HEK293T (cell line): ENCODE measurements at regions not wholly inside any gene's neighbourhood (a gene's known extent, or its start where the extent isn't known, plus 50 kb on each side); places are given as distances from the start of the nearest gene placed in this dataset.

Experiments
- CTCF ChIA-PET: fragments of 350-600 bp; formaldehyde crosslinking; extraction: SDS; loops from one replicate; lab custom pipeline; 2021; ENCODE audit warnings: antibody characterized with exemption, inconsistent platforms; lab: Yijun Ruan, JAX
- POLR2A ChIA-PET: fragments of 350-600 bp; formaldehyde crosslinking; extraction: SDS; loops from one replicate; lab custom pipeline; 2020; ENCODE audit warnings: antibody characterized with exemption, inconsistent platforms; lab: Yijun Ruan, JAX
- DNase-seq: peaks from one replicate; pipeline ENCODE4 v3.0.0; 2012; ENCODE audit warnings: mixed read lengths; ENCODE audit errors: extremely low spot score
- ARNT ChIP-seq: fragments of 450-650 bp; IDR thresholded peaks from 2 replicates; pipeline ENCODE4 v1.6.1; 2017; ENCODE audit warnings: mild to moderate bottlenecking
- BHLHE40 ChIP-seq: fragments of 450-650 bp; IDR thresholded peaks from 2 replicates; pipeline ENCODE4 v1.6.1; 2016; ENCODE audit warnings: mild to moderate bottlenecking, moderate library complexity, borderline replicate concordance
- CTBP1 ChIP-seq: fragments of 450-650 bp; IDR thresholded peaks from 2 replicates; pipeline ENCODE4 v1.6.1; 2016; ENCODE audit warnings: borderline replicate concordance
- ELF4 ChIP-seq: fragments of 450-650 bp; IDR thresholded peaks from 2 replicates; pipeline ENCODE4 v1.6.1; 2017; ENCODE audit warnings: antibody characterized with exemption
- FOXA1 ChIP-seq: fragments of 450-650 bp; IDR thresholded peaks from 2 replicates; pipeline ENCODE4 v1.6.1; 2016; ENCODE audit warnings: mild to moderate bottlenecking
- FOXK2 ChIP-seq: fragments of 450-650 bp; IDR thresholded peaks from 2 replicates; pipeline ENCODE4 v1.6.1; 2016; ENCODE audit warnings: mild to moderate bottlenecking
- FOXM1 ChIP-seq: fragments of 450-650 bp; IDR thresholded peaks from 2 replicates; pipeline ENCODE4 v1.6.1; 2017; ENCODE audit warnings: mild to moderate bottlenecking, borderline replicate concordance
- HDGF ChIP-seq: fragments of 450-650 bp; IDR thresholded peaks from 2 replicates; pipeline ENCODE4 v1.6.1; 2017; ENCODE audit warnings: antibody characterized with exemption, borderline replicate concordance
- L3MBTL2 ChIP-seq: fragments of 450-650 bp; conservative IDR thresholded peaks from 2 replicates; pipeline ENCODE4 v1.6.1; 2016; ENCODE audit warnings: mild to moderate bottlenecking
- LEF1 ChIP-seq: fragments of 450-650 bp; IDR thresholded peaks from 2 replicates; pipeline ENCODE4 v1.6.1; 2017; ENCODE audit warnings: mild to moderate bottlenecking, borderline replicate concordance
- NFRKB ChIP-seq: fragments of 450-650 bp; IDR thresholded peaks from 2 replicates; pipeline ENCODE4 v1.6.1; 2016; ENCODE audit warnings: mild to moderate bottlenecking, moderate library complexity
- SP1 ChIP-seq: fragments of 450-650 bp; IDR thresholded peaks from 2 replicates; pipeline ENCODE4 v1.6.1; 2017
- SUZ12 ChIP-seq: fragments of 450-650 bp; IDR thresholded peaks from 2 replicates; pipeline ENCODE4 v1.6.1; 2016; ENCODE audit warnings: mild to moderate bottlenecking
- TARDBP ChIP-seq: fragments of 450-650 bp; IDR thresholded peaks from 2 replicates; pipeline ENCODE4 v1.6.1; 2016
- ZNF384 ChIP-seq: fragments of 450-650 bp; IDR thresholded peaks from 2 replicates; pipeline ENCODE4 v1.6.1; 2016
- TF ChIP-seq, protein P1 (sequence below): fragments of 450-650 bp; IDR thresholded peaks from 2 replicates; pipeline ENCODE4 v1.6.1; 2016

DNA sequence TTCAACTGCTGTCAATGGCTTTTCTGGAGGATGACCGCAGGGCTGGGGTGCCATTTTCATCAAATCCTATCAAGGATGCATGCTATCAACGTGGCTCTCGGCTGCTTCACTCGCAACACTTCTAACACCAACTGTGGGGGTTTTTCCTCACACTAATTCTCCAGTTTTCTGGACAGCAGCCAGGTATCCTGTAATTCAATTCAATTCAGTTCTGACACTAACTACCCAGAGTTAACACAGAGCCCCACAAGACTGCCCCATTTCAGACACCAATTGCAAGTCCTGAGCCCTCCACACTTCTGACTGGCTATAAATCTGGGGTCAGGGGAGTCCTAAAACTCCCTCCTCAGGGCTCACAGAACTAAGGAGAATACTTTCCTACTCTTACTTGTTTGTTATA is 55.3 kb upstream of the TMCC3 start:
- ChIA-PET CTCF (no interaction called here), POLR2A (no interaction called here)
- TF ChIP-seq, protein P1, sequence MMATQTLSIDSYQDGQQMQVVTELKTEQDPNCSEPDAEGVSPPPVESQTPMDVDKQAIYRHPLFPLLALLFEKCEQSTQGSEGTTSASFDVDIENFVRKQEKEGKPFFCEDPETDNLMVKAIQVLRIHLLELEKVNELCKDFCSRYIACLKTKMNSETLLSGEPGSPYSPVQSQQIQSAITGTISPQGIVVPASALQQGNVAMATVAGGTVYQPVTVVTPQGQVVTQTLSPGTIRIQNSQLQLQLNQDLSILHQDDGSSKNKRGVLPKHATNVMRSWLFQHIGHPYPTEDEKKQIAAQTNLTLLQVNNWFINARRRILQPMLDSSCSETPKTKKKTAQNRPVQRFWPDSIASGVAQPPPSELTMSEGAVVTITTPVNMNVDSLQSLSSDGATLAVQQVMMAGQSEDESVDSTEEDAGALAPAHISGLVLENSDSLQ = no peak
- no peak for DNase-seq

DNA sequence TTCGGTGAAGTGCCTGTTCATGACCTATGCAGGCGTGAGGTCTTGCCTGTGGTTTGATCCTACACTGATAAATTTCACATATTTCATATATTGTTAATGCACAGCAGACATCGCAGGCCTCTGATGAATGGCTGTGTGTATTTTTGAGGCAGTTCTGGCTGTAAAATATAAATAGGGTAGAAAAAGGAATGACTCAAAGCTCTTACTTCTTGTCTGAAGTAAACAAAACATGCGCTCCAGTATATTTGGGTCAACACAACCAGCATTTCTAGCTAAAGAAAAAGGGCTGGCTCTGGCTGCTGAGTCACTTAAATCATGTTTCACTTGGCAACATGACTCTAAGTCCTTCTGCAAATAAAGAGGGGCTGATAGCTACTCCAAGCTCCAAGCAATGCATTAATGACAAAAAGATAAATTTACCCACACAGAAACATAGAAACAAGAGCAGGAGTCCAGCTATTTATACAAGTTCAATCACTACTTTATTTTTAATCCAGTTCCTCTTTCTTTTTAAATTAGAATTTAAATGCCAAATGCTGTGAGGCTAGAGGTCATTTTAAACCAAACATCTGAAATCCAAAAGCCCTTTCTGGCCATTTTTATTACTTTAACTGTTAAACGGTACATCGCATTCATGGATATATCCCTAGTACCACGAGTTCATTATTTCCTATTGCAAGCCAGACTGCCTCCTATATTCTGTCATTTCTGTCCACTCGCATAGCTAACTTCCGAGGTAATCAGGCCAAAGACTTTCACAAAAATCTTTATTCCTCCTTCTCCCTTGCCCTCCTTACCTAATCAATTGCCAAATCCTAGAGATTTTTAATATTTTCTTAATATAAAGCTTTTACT is 54.3 kb upstream of the TMCC3 start:
- no peak for DNase-seq
- TF ChIP-seq HDGF = no peak
- TF ChIP-seq L3MBTL2 = no peak
- no peak for TF ChIP-seq ZNF384
- no peak for TF ChIP-seq BHLHE40
- no peak for TF ChIP-seq SP1
- no peak for TF ChIP-seq ARNT
- no peak for TF ChIP-seq LEF1
- ChIA-PET CTCF (interaction anchor here (1.2 kb wide), 1 partner anchor 9 kb away, joined by 3 read pairs; no protein-coding TSS in a partner anchor), POLR2A (no interaction called here)

DNA sequence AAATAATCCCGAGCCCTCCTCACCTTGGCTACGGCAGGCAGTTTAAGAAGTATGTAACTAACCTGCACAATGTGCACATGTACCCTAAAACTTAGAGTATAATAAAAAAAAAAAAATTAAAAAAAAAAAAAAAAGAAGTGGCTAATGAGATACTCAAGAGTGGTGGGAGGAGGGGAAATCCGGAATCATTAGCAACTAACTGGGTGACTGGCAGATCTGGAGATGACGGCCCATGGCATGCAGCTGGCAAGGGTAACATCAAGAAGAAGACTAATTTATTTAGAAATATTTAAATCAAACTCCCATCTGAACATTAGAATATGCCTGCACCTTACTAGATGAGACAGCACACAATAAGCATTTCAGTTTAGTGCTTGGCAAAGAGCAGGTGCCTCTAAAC is 52.3 kb upstream of the TMCC3 start:
- no peak for TF ChIP-seq SP1
- no peak for TF ChIP-seq ELF4
- no peak for TF ChIP-seq LEF1
- TF ChIP-seq HDGF = no peak
- no peak for TF ChIP-seq CTBP1
- TF ChIP-seq ZNF384 = no peak
- no peak for TF ChIP-seq FOXK2
- TF ChIP-seq, protein P1 = no peak
- TF ChIP-seq NFRKB = no peak
- no peak for TF ChIP-seq ARNT
- no peak for TF ChIP-seq BHLHE40
- TF ChIP-seq FOXA1 = no peak
- TF ChIP-seq TARDBP = no peak
- TF ChIP-seq L3MBTL2 = no peak
- no peak for TF ChIP-seq FOXM1
- no peak for TF ChIP-seq SUZ12
- ChIA-PET POLR2A (no interaction called here), CTCF (no interaction called here)

DNA sequence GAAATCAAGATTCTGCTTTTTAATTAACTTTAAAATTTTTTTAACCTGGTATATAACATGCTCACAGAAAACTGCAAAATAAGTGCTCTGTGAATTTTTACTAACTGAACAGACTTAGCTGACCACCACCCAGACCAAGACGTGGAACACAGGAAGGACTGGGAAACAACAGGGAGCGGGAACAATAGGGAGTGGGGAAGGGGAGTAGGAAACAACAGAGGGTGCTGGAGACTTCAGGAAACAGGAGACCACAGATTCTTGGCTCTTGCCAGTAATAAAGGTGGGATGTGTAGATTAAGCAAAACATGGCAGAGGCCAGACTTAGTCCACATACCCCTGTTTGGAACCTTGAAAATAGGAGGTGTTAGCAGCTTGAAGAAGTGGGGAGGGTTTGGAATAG is 51.4 kb upstream of the TMCC3 start:
- ChIA-PET POLR2A (no interaction called here), CTCF (no interaction called here)
- TF ChIP-seq SUZ12 (no peak), FOXM1 (no peak), ARNT (no peak), NFRKB (no peak), HDGF (no peak), FOXK2 (no peak), ZNF384 (no peak), TARDBP (no peak), CTBP1 (no peak), SP1 (no peak), LEF1 (no peak), L3MBTL2 (no peak), ELF4 (no peak), FOXA1 (no peak), BHLHE40 (no peak)
- TF ChIP-seq, protein P1 = no peak
- DNase-seq = no peak

More for the DNA sequence above, 52.3 kb upstream of the TMCC3 start:
- no peak for DNase-seq

DNA sequence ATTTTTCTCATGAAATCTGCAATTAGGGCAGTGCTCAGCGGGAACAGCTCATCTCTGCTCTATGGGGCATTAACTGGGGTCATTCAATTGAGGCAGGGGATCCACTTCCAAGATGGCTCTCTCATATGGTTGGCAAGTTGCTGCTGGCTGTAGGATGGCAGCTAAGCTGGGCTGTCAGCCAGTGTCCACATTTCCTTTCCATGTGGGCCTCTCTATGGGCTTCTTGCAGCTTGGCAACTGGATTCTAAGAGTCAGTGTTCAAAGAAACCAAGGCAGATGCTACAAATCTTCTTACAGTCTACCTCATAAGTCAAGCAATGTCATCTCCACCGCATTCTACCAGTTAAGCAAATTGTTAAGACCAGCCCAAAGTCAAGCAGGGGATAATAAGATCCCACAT is 50.3 kb upstream of the TMCC3 start:
- TF ChIP-seq ARNT (no peak), SP1 (no peak), TARDBP (no peak), CTBP1 (no peak), FOXA1 (no peak), FOXK2 (no peak), NFRKB (no peak), ZNF384 (no peak), HDGF (no peak), FOXM1 (no peak), L3MBTL2 (no peak), ELF4 (no peak), LEF1 (no peak), BHLHE40 (no peak), SUZ12 (no peak)
- TF ChIP-seq, protein P1 = no peak
- ChIA-PET POLR2A (no interaction called here), CTCF (no interaction called here)
- DNase-seq = no peak
